ENCODE measurements at regions not wholly inside any gene's neighbourhood (a gene's known extent, or its start where the extent isn't known, plus 50 kb on each side); places are given as distances from the start of the nearest gene placed in this dataset.

- CTCF ChIA-PET: interaction anchor here (0.7 to 4.5 kb wide), 6 partner anchors 9 to 18 kb away, joined by 3 to 50 read pairs (median 12); no protein-coding TSS in a partner anchor
- no peak for DNase-seq (ENCODE audit: low read depth, low spot score)
- POLR2A ChIA-PET: no interaction called here
- TF ChIP-seq CTCF (IDR thresholded peaks at IDR 0.05; ENCODE audit: insufficient read depth, low read length, missing control alignments): no peak
- H3K4me3 ChIP-seq (ENCODE audit: low read depth, low read length): no peak overlapping the region
Measured at GRCh38 chr11:96465512-96465911, 75.7 kb downstream of the JRKL start.

DNA sequence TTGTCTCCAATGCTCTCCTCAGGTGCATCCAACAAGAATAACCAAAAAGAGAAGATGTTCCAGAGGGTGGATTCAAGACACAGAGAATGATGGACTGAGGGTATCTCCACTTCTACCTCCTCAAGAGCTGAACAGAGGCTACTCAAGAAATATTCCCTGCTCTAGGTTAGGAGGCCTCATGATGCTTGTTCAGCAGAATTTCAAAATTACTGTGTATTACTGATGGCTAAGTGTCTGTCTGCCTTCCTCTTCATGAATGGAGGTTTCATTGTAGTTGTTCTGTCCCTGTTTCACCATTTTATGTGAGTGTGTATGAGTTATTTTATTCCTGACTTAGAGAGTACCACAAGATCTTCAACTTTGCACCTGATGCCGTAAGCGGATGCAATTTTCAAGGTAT lies 76.8 kb downstream of the JRKL start:
- DNase-seq (ENCODE audit: low read depth, low spot score): no peak
- H3K4me3 ChIP-seq (ENCODE audit: low read depth, low read length): no peak overlapping the region
- CTCF ChIA-PET: no interaction called here
- POLR2A ChIA-PET: no interaction called here
- no peak for TF ChIP-seq CTCF (IDR thresholded peaks at IDR 0.05; ENCODE audit: insufficient read depth, low read length, missing control alignments)

- TF ChIP-seq CTCF (IDR thresholded peaks at IDR 0.05; ENCODE audit: insufficient read depth, low read length, missing control alignments): no peak
- POLR2A ChIA-PET: no interaction called here
- H3K4me3 ChIP-seq (ENCODE audit: low read depth, low read length): no peak overlapping the region
- no peak for DNase-seq (ENCODE audit: low read depth, low spot score)
- CTCF ChIA-PET: no interaction called here
Measured at GRCh38 chr11:96469776-96470175, 80.0 kb downstream of the JRKL start.

- ChIA-PET CTCF (no interaction called here), POLR2A (no interaction called here)
- TF ChIP-seq CTCF (IDR thresholded peaks at IDR 0.05; ENCODE audit: insufficient read depth, low read length, missing control alignments): no peak
- no peak for DNase-seq (ENCODE audit: low read depth, low spot score)
- H3K4me3 ChIP-seq (ENCODE audit: low read depth, low read length): no peak overlapping the region
Measured at GRCh38 chr11:96470521-96470920, 80.7 kb downstream of the JRKL start.

DNA sequence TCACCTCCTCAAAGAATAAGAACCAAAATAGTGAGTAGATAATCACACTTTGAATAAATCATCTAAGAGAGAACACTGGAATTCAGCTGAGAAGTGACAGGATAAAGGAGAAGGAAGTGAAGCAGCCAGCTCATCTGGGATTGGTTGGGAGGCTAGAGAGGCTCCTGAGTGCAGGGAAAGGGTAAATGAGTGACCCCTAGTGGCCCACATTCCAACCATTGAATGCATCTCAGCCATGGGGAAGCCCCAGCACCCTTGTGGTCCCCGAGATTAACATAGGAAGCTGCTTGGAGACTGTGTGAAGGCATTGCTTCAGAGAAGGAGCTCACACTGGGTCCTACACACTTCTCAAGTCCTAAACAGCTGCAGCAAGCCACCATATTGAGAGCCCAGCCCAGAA lies 82.3 kb downstream of the JRKL start:
- no peak for TF ChIP-seq CTCF (IDR thresholded peaks at IDR 0.05; ENCODE audit: insufficient read depth, low read length, missing control alignments)
- ChIA-PET CTCF (interaction anchor here (2.4 kb wide), 1 partner anchor 9 kb away, joined by 8 read pairs; no protein-coding TSS in a partner anchor), POLR2A (no interaction called here)
- DNase-seq (ENCODE audit: low read depth, low spot score): no peak
- no peak overlapping the region for H3K4me3 ChIP-seq (ENCODE audit: low read depth, low read length)

DNA sequence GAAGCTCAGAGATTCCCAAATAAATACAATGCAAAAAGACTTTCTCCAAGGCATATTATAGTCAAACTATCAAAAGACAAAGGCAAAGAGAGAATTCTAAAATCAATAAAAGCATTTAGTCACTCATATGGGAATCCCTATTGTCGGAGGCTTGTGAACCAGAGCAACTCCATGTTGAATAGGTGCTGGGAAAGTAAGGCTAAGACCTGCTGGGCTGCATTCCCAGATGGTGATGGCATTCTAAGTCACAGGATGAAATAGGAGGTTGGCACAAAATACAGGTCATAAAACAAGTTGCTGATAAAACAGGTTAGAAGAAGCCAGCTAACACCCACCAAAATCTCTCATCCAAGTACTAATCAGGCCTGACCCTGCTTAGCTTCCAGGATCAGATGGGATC lies 84.5 kb downstream of the JRKL start:
- no peak overlapping the region for H3K4me3 ChIP-seq (ENCODE audit: low read depth, low read length)
- POLR2A ChIA-PET: no interaction called here
- CTCF ChIA-PET: interaction anchor here (2.7 kb wide), 1 partner anchor 10 kb away, joined by 18 read pairs; no protein-coding TSS in a partner anchor
- no peak for DNase-seq (ENCODE audit: low read depth, low spot score)
- no peak for TF ChIP-seq CTCF (IDR thresholded peaks at IDR 0.05; ENCODE audit: insufficient read depth, low read length, missing control alignments)
